ENCODE measurements at regions not wholly inside any gene's neighbourhood (a gene's known extent, or its start where the extent isn't known, plus 50 kb on each side); places are given as distances from the start of the nearest gene placed in this dataset.

GRCh38 chr6:90870561-90870960 is 283.7 kb upstream of the MAP3K7 start:
- Histone ChIP-seq H3K27me3 (ENCODE audit: insufficient read depth, low read depth, low read length) (no peaks in the 10 kb centered on the region), H3K9me2 (ENCODE audit: insufficient read depth, low read length) (no peaks in the 10 kb centered on the region), H3K27ac (ENCODE audit: low read length) (no peak overlapping the region), H3K4me3 (ENCODE audit: low read length) (no peak overlapping the region), H4K20me1 (ENCODE audit: insufficient read depth) (no peaks in the 10 kb centered on the region), H3K9ac (ENCODE audit: low read length) (no peak overlapping the region), H2AFZ (ENCODE audit: low read depth, low read length) (no peak overlapping the region), H3K9me3 (ENCODE audit: low read length) (no peaks in the 10 kb centered on the region), H3K79me2 (replicated peaks; ENCODE audit: insufficient read depth, low read length) (no peaks in the 10 kb centered on the region), H3F3A (ENCODE audit: insufficient read depth, low read length, poor library complexity, severe bottlenecking) (no peaks in the 10 kb centered on the region), H3K4me2 (ENCODE audit: low read length) (no peak overlapping the region), H3K36me3 (ENCODE audit: insufficient read depth, low read length) (no peaks in the 10 kb centered on the region)
- TF ChIP-seq REST (IDR thresholded peaks at IDR 0.05; ENCODE audit: borderline replicate concordance): no peak
- TF ChIP-seq SMC3 (conservative IDR thresholded peaks at IDR 0.05; ENCODE audit: poor library complexity): no peak
- TF ChIP-seq POLR2AphosphoS5 (IDR thresholded peaks at IDR 0.05): no peak
- TF ChIP-seq TAF1 (IDR thresholded peaks at IDR 0.05; ENCODE audit: low read depth): no peak
- no peak for TF ChIP-seq RAD21 (conservative IDR thresholded peaks at IDR 0.05)
- no peak for TF ChIP-seq MXI1 (conservative IDR thresholded peaks at IDR 0.05; ENCODE audit: poor library complexity, severe bottlenecking)
- TF ChIP-seq EP300 (conservative IDR thresholded peaks at IDR 0.05; ENCODE audit: poor library complexity, severe bottlenecking): no peak
- TF ChIP-seq CTCF (IDR thresholded peaks at IDR 0.05; ENCODE audit: poor library complexity, severe bottlenecking): no peak
- no peak for TF ChIP-seq EZH2 (IDR thresholded peaks at IDR 0.05; ENCODE audit: borderline replicate concordance, insufficient read depth, low read length, poor library complexity, severe bottlenecking)

GRCh38 chr6:90868656-90869055 is 281.8 kb upstream of the MAP3K7 start:
- H3K36me3 ChIP-seq (ENCODE audit: insufficient read depth, low read length): no peaks in the 10 kb centered on the region
- H3K4me3 ChIP-seq (ENCODE audit: low read length): no peak overlapping the region
- H3K9me2 ChIP-seq (ENCODE audit: insufficient read depth, low read length): no peaks in the 10 kb centered on the region
- no peak overlapping the region for H2AFZ ChIP-seq (ENCODE audit: low read depth, low read length)
- H3K4me2 ChIP-seq (ENCODE audit: low read length): no peak overlapping the region
- H3K9ac ChIP-seq (ENCODE audit: low read length): no peak overlapping the region
- no peaks in the 10 kb centered on the region for H3K9me3 ChIP-seq (ENCODE audit: low read length)
- no peak for TF ChIP-seq CTCF (IDR thresholded peaks at IDR 0.05; ENCODE audit: poor library complexity, severe bottlenecking)
- no peak for TF ChIP-seq TAF1 (IDR thresholded peaks at IDR 0.05; ENCODE audit: low read depth)
- TF ChIP-seq EP300 (conservative IDR thresholded peaks at IDR 0.05; ENCODE audit: poor library complexity, severe bottlenecking): no peak
- TF ChIP-seq EZH2 (IDR thresholded peaks at IDR 0.05; ENCODE audit: borderline replicate concordance, insufficient read depth, low read length, poor library complexity, severe bottlenecking): no peak
- TF ChIP-seq POLR2AphosphoS5 (IDR thresholded peaks at IDR 0.05): no peak
- no peak for TF ChIP-seq SMC3 (conservative IDR thresholded peaks at IDR 0.05; ENCODE audit: poor library complexity)
- no peak for TF ChIP-seq REST (IDR thresholded peaks at IDR 0.05; ENCODE audit: borderline replicate concordance)
- TF ChIP-seq RAD21 (conservative IDR thresholded peaks at IDR 0.05): no peak
- no peak for TF ChIP-seq MXI1 (conservative IDR thresholded peaks at IDR 0.05; ENCODE audit: poor library complexity, severe bottlenecking)
- no peaks in the 10 kb centered on the region for H3F3A ChIP-seq (ENCODE audit: insufficient read depth, low read length, poor library complexity, severe bottlenecking)
- no peaks in the 10 kb centered on the region for H3K27me3 ChIP-seq (ENCODE audit: insufficient read depth, low read depth, low read length)
- H4K20me1 ChIP-seq (ENCODE audit: insufficient read depth): no peaks in the 10 kb centered on the region
- no peak overlapping the region for H3K27ac ChIP-seq (ENCODE audit: low read length)
- no peaks in the 10 kb centered on the region for H3K79me2 ChIP-seq (replicated peaks; ENCODE audit: insufficient read depth, low read length)
